ENCODE measurements at regions not wholly inside any gene's neighbourhood (a gene's known extent, or its start where the extent isn't known, plus 50 kb on each side); places are given as distances from the start of the nearest gene placed in this dataset.

GRCh38 chr6:147131532-147132128, 72.6 kb upstream of the STXBP5 start:
- TF ChIP-seq EZH2 (optimal IDR thresholded peaks at IDR 0.05; ENCODE audit: low read depth, low read length) (no peak), EZH2phosphoT487 (IDR thresholded peaks at IDR 0.05; ENCODE audit: low read length) (no peak)
- TF ChIP-seq, protein P1, sequence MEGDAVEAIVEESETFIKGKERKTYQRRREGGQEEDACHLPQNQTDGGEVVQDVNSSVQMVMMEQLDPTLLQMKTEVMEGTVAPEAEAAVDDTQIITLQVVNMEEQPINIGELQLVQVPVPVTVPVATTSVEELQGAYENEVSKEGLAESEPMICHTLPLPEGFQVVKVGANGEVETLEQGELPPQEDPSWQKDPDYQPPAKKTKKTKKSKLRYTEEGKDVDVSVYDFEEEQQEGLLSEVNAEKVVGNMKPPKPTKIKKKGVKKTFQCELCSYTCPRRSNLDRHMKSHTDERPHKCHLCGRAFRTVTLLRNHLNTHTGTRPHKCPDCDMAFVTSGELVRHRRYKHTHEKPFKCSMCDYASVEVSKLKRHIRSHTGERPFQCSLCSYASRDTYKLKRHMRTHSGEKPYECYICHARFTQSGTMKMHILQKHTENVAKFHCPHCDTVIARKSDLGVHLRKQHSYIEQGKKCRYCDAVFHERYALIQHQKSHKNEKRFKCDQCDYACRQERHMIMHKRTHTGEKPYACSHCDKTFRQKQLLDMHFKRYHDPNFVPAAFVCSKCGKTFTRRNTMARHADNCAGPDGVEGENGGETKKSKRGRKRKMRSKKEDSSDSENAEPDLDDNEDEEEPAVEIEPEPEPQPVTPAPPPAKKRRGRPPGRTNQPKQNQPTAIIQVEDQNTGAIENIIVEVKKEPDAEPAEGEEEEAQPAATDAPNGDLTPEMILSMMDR (IDR thresholded peaks at IDR 0.05; ENCODE audit: low read length), result no peak
- H3K9me2 ChIP-seq (replicated peaks; ENCODE audit: insufficient read depth, low read length), result no peaks in the 10 kb centered on the region
- H3K4me3 ChIP-seq (ENCODE audit: low read length), result no peak overlapping the region
- H3K9ac ChIP-seq (ENCODE audit: low read length), result no peak overlapping the region
- no peaks in the 10 kb centered on the region for H3F3A ChIP-seq (ENCODE audit: insufficient read depth, low read length)
- H3K4me2 ChIP-seq (ENCODE audit: low read depth, low read length), result no peak overlapping the region
- no peaks in the 10 kb centered on the region for H3K79me2 ChIP-seq (ENCODE audit: low read length)
- no peaks in the 10 kb centered on the region for H3K36me3 ChIP-seq (replicated peaks; ENCODE audit: insufficient read depth, low read length)
- H3K27me3 ChIP-seq (replicated peaks; ENCODE audit: insufficient read depth, low read length), result no peaks in the 10 kb centered on the region
- no peak overlapping the region for H2AFZ ChIP-seq (ENCODE audit: low read length)
- no peak overlapping the region for H3K27ac ChIP-seq (ENCODE audit: low read length)
- no peak for DNase-seq
- H3K9me3 ChIP-seq (replicated peaks; ENCODE audit: insufficient read depth, low read length), result no peaks in the 10 kb centered on the region
- H3K4me1 ChIP-seq (ENCODE audit: low read length), result no peaks in the 10 kb centered on the region
- no peaks in the 10 kb centered on the region for H4K20me1 ChIP-seq (ENCODE audit: insufficient read depth, low read length)

GRCh38 chr6:147132889-147133288, 71.3 kb upstream of the STXBP5 start:
- H3K36me3 ChIP-seq (replicated peaks; ENCODE audit: insufficient read depth, low read length), result no peaks in the 10 kb centered on the region
- H2AFZ ChIP-seq (ENCODE audit: low read length), result no peak overlapping the region
- TF ChIP-seq EZH2 (optimal IDR thresholded peaks at IDR 0.05; ENCODE audit: low read depth, low read length), result no peak
- TF ChIP-seq EZH2phosphoT487 (IDR thresholded peaks at IDR 0.05; ENCODE audit: low read length), result no peak
- TF ChIP-seq, protein P1 (IDR thresholded peaks at IDR 0.05; ENCODE audit: low read length), result no peak
- H3K27ac ChIP-seq (ENCODE audit: low read length), result no peak overlapping the region
- no peaks in the 10 kb centered on the region for H3F3A ChIP-seq (ENCODE audit: insufficient read depth, low read length)
- no peaks in the 10 kb centered on the region for H3K9me3 ChIP-seq (replicated peaks; ENCODE audit: insufficient read depth, low read length)
- DNase-seq, result no peak
- H3K9me2 ChIP-seq (replicated peaks; ENCODE audit: insufficient read depth, low read length), result no peaks in the 10 kb centered on the region
- H4K20me1 ChIP-seq (ENCODE audit: insufficient read depth, low read length), result no peaks in the 10 kb centered on the region
- no peak overlapping the region for H3K4me2 ChIP-seq (ENCODE audit: low read depth, low read length)
- no peak overlapping the region for H3K4me3 ChIP-seq (ENCODE audit: low read length)
- H3K79me2 ChIP-seq (ENCODE audit: low read length), result no peaks in the 10 kb centered on the region
- H3K4me1 ChIP-seq (ENCODE audit: low read length), result no peaks in the 10 kb centered on the region
- no peaks in the 10 kb centered on the region for H3K27me3 ChIP-seq (replicated peaks; ENCODE audit: insufficient read depth, low read length)
- no peak overlapping the region for H3K9ac ChIP-seq (ENCODE audit: low read length)

DNA sequence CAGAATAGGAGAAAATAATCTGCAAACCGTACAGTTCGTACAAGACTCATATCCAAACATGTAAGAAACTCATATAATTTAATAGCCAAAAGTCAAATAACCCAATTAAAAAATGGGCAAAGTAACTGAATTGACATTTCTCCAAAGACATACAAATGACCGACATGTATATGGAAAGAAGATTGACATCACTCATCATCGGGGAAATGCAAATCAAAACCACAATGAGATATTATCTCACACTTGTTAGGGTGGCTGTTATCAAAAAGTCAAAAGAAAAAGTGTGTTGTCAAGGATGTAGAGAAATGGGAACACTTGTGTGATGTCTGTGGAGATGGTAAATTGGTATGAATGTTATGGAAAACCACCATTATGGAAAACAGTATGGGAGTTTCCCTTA, 70.5 kb upstream of the STXBP5 start:
- Histone ChIP-seq H3K36me3 (replicated peaks; ENCODE audit: insufficient read depth, low read length) (no peaks in the 10 kb centered on the region), H3K79me2 (ENCODE audit: low read length) (no peaks in the 10 kb centered on the region), H4K20me1 (ENCODE audit: insufficient read depth, low read length) (no peaks in the 10 kb centered on the region), H3K9me2 (replicated peaks; ENCODE audit: insufficient read depth, low read length) (no peaks in the 10 kb centered on the region), H3F3A (ENCODE audit: insufficient read depth, low read length) (no peaks in the 10 kb centered on the region), H3K4me3 (ENCODE audit: low read length) (no peak overlapping the region), H3K4me2 (ENCODE audit: low read depth, low read length) (no peak overlapping the region), H3K4me1 (ENCODE audit: low read length) (no peaks in the 10 kb centered on the region), H2AFZ (ENCODE audit: low read length) (no peak overlapping the region), H3K9ac (ENCODE audit: low read length) (no peak overlapping the region), H3K27ac (ENCODE audit: low read length) (no peak overlapping the region), H3K9me3 (replicated peaks; ENCODE audit: insufficient read depth, low read length) (no peaks in the 10 kb centered on the region), H3K27me3 (replicated peaks; ENCODE audit: insufficient read depth, low read length) (no peaks in the 10 kb centered on the region)
- no peak for DNase-seq
- TF ChIP-seq, protein P1 (IDR thresholded peaks at IDR 0.05; ENCODE audit: low read length), result no peak
- no peak for TF ChIP-seq EZH2 (optimal IDR thresholded peaks at IDR 0.05; ENCODE audit: low read depth, low read length)
- no peak for TF ChIP-seq EZH2phosphoT487 (IDR thresholded peaks at IDR 0.05; ENCODE audit: low read length)

Data from MM.1S (cell line).